ENCODE measurements at regions not wholly inside any gene's neighbourhood (a gene's known extent, or its start where the extent isn't known, plus 50 kb on each side); places are given as distances from the start of the nearest gene placed in this dataset.

- no peak for FAIRE-seq
- ChIA-PET CTCF (no interaction called here), POLR2A (no interaction called here)
- Histone ChIP-seq H3K27ac (no peak overlapping the region), H3K9me3 (no peaks in the 10 kb centered on the region; the same call in 2 of the 3 replicates), H3K4me1 (peaks cover 25% of the 10 kb centered on the region; the same call in 2 of the 3 replicates), H3K4me2 (no peak overlapping the region), H3K4me3 (no peak overlapping the region)
- TF ChIP-seq NFE2L2 (conservative IDR thresholded peaks at IDR 0.05; ENCODE audit: low read length) (no peak), HOXB5 (CRISPR knock-in tag; IDR thresholded peaks at IDR 0.05) (no peak), ELK1 (IDR thresholded peaks at IDR 0.05; ENCODE audit: low read depth, low read length) (no peak), CTCF (IDR thresholded peaks at IDR 0.05) (no peak), ZC3H11A (IDR thresholded peaks at IDR 0.05) (no peak), ZFP36 (IDR thresholded peaks at IDR 0.05; ENCODE audit: borderline replicate concordance, partially characterized antibody) (no peak), USF2 (IDR thresholded peaks at IDR 0.05) (no peak)
- no peak for ATAC-seq
- 38% methylated on average over 3 of the region's 3 CpGs for WGBS (ENCODE audit: missing lambda C conversion rate)
- DNase-seq (ENCODE audit: low read depth in 1 of 2, low spot score in 1 of 2), result no peak
Measured at GRCh38 chr2:52884761-52885352, 882.7 kb upstream of the CHAC2 start.

GRCh38 chr2:52882974-52883373 lies 884.6 kb upstream of the CHAC2 start:
- no peak overlapping the region for H3K4me2 ChIP-seq
- ATAC-seq, result no peak

GRCh38 chr2:52881606-52882005 lies 886.0 kb upstream of the CHAC2 start:
- FAIRE-seq (peak; percentile 68), DNase-seq (ENCODE audit: low read depth in 1 of 2, low spot score in 1 of 2) (peak; percentile 6 to 75), ATAC-seq (peak; percentile 79 to 86; a peak in 5 of 6 replicates)
- Histone ChIP-seq H3K4me1 (peaks cover 47% of the 10 kb centered on the region), H3K9me3 (no peaks in the 10 kb centered on the region), H3K27ac (no peak overlapping the region), H3K4me3 (no peak overlapping the region), H3K4me2 (peak overlapping the region; percentile 48)
- ChIA-PET CTCF (no interaction called here), POLR2A (no interaction called here)
- WGBS (ENCODE audit: missing lambda C conversion rate), result 0% methylated on average over 1 of the region's 1 CpG
- TF ChIP-seq HOXB13 (CRISPR knock-in tag; IDR thresholded peaks at IDR 0.05; ENCODE audit: low read depth) (no peak), CEBPB (IDR thresholded peaks at IDR 0.05) (0 out of 4 replicates have a peak, but pooled peaks of 1 of the 2 experiments have one; percentile 39), REST (IDR thresholded peaks at IDR 0.05) (no peak), JUNB (IDR thresholded peaks at IDR 0.05) (peak; percentile 60), EP300 (IDR thresholded peaks at IDR 0.05) (peak in 1 of 2 experiments; percentile 16; a peak in 1 of 5 replicates), MAFK (IDR thresholded peaks at IDR 0.05; ENCODE audit: partially characterized antibody) (no peak), FOXS1 (CRISPR knock-in tag; IDR thresholded peaks at IDR 0.05) (no peak), FOSL2 (IDR thresholded peaks at IDR 0.05) (no peak), FOSL2 (CRISPR knock-in tag; IDR thresholded peaks at IDR 0.05) (peak; percentile 41; the same call in 1 of the 2 replicates)

More at GRCh38 chr2:52882974-52883373, 884.6 kb upstream of the CHAC2 start:
- no peak for TF ChIP-seq REST (IDR thresholded peaks at IDR 0.05)
- TF ChIP-seq POLR2A (IDR thresholded peaks at IDR 0.05; ENCODE audit: low read length), result no peak
- no peak for TF ChIP-seq RFX5 (IDR thresholded peaks at IDR 0.05)
- TF ChIP-seq TFCP2L1 (CRISPR knock-in tag; IDR thresholded peaks at IDR 0.05), result no peak
- DNase-seq (ENCODE audit: low read depth in 1 of 2, low spot score in 1 of 2) (no peak), FAIRE-seq (no peak)
- H3K27ac ChIP-seq, result no peak overlapping the region
- H3K4me3 ChIP-seq, result no peak overlapping the region
- H3K4me1 ChIP-seq, result peaks cover 35% of the 10 kb centered on the region
- CTCF ChIA-PET, result interaction anchor here (1.1 kb wide), 1 partner anchor 9 kb away, joined by 5 read pairs; no protein-coding TSS in a partner anchor
- WGBS (ENCODE audit: missing lambda C conversion rate), result 45% methylated on average over 2 of the region's 2 CpGs
- no peaks in the 10 kb centered on the region; the same call in 2 of the 3 replicates for H3K9me3 ChIP-seq
- POLR2A ChIA-PET, result no interaction called here

Measured in A549 (cell line).